CD4-positive, alpha-beta T cell treated with Interleukin-6 at 100 ng/mL for 8 hours (primary cell): ENCODE measurements at regions not wholly inside any gene's neighbourhood (a gene's known extent, or its start where the extent isn't known, plus 50 kb on each side); places are given as distances from the start of the nearest gene placed in this dataset.

Source experiments
- DNase-seq: peaks from one replicate; pipeline ENCODE4 v3.0.0-alpha.2; 2020; ENCODE audit warnings: mixed read lengths, low spot score

DNA sequence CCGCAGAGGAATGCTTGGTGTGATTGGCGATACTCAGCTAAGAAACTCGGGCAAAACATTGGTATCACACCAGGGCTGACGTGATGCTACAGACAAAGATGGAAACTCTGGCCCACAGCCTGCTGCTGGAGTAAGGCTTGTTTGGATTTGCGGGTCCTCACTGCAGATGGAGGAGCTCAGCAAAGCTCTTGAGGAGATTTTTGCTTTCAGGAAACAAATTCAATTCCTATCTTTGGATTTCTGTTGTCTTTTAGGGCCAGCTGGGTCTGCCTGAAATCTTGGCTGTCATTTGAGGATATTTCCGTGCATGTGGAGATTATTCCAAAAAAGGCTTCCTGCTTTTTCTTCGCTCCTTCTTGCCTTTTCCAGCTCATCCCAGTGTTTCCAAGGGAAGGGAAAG is 475.8 kb downstream of the TSN start:
- no peak for DNase-seq

GRCh38 chr2:122233372-122233771 is 477.9 kb downstream of the TSN start:
- DNase-seq = no peak

GRCh38 chr2:122236152-122236874 is 480.9 kb downstream of the TSN start:
- DNase-seq = no peak

GRCh38 chr2:122236925-122237324 is 481.5 kb downstream of the TSN start:
- DNase-seq = no peak

- no peak for DNase-seq
Observed at GRCh38 chr2:122237450-122237849, 482.0 kb downstream of the TSN start.

DNA sequence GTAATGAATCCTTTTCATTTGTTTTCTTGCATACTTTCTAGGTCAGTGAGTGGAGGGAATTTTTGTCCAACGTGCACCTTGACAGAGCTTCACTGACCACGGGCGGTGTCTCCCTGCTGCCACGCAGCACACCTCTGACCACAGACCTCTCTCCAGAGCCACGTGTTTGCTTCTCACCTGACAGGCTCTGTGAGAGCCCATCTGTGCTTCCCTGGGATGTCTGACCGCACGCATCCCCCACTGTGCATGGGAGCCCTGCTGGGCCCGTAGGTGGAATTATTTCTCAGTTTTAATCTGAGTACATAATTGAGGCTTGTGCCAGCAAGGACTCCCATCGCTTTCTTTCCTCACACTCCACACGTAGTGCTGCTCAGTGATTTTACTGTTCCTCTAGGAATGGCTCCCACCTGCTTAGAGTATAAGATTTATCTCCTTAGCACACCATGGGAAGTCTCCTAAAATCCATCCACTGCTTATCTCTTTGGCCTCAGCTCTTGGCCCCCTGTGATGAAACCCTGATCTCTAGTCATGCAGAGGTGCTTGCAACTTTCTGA is 482.6 kb downstream of the TSN start:
- DNase-seq = no peak

- DNase-seq = no peak
Observed at GRCh38 chr2:122239440-122239839, 484.0 kb downstream of the TSN start.

GRCh38 chr2:122244598-122245229 is 489.3 kb downstream of the TSN start:
- no peak for DNase-seq

GRCh38 chr2:122249673-122250072 is 494.2 kb downstream of the TSN start:
- no peak for DNase-seq

GRCh38 chr2:122251158-122251557 is 495.7 kb downstream of the TSN start:
- no peak for DNase-seq

- no peak for DNase-seq
Observed at GRCh38 chr2:122251566-122251965, 496.1 kb downstream of the TSN start.

GRCh38 chr2:122255924-122256323 is 500.5 kb downstream of the TSN start:
- no peak for DNase-seq

DNA sequence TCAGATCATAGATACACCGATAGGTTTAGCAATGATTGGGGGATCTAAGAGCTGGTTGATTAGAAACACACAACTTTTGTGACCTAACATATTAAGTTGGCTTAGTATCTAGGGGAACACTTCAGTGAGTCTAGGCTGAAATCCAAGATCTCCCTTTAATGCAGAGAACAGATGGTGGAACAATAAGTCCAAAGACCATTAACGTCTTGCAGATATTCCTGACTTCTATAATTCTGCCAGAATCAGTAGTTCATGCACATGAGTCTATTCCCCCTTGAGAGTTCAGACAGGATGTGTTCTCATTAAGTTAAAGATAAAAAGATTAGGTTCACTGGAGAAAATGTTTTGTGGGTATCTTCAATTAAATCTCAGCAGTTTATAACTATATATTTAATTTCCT is 506.5 kb downstream of the TSN start:
- DNase-seq = no peak

- no peak for DNase-seq
Observed at GRCh38 chr2:122263746-122264145, 508.3 kb downstream of the TSN start.

GRCh38 chr2:122266636-122267035 is 511.2 kb downstream of the TSN start:
- DNase-seq = no peak

GRCh38 chr2:122267947-122268346 is 512.5 kb downstream of the TSN start:
- DNase-seq = no peak

DNA sequence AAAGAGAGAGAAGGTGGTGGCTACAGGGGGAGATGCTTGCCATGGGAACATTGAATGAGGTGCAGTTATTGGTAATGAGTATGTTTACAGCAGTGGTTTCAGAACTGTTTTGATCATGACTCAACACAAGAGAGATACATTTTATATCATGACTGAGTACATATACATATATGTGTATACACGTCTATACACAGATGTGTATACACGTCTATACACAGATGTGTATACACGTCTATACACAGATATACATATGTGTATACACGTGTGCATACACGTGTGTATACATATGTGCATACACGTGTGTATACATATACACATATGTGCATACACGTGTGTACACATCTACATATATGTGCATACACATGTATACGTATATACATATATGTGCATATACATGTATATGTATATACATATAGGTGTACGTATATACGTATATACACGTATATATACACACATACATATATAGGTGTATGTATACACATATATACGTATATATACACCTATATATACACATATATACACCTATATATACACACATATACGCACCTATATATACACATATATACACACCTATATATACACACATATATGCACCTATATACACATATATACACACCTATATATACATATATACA is 518.5 kb downstream of the TSN start:
- DNase-seq = no peak

DNA sequence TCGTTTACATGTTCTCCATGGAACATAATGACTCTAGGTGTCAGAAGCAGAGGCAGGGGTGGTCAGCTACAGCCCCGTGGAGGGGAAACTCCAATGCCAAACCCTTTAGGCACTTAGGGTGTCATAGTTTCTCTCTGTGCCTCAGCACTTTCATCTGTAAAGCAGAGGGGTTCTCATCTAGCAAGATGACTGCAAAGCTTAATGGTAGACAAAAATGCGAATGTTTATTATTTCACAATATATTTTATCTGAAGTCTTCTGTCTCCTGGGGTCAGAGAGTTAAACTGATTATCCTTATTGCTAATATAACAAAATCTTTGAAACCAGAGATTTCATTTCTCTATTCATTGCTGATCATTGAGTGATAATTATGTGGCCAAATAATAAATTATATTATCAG is 522.5 kb downstream of the TSN start:
- DNase-seq = no peak

- DNase-seq = no peak
Observed at GRCh38 chr2:122300758-122301157, 545.3 kb downstream of the TSN start.

- no peak for DNase-seq
Observed at GRCh38 chr2:122307763-122308162, 552.3 kb downstream of the TSN start.

- DNase-seq = no peak
Observed at GRCh38 chr2:122315306-122315705, 559.9 kb downstream of the TSN start.

DNA sequence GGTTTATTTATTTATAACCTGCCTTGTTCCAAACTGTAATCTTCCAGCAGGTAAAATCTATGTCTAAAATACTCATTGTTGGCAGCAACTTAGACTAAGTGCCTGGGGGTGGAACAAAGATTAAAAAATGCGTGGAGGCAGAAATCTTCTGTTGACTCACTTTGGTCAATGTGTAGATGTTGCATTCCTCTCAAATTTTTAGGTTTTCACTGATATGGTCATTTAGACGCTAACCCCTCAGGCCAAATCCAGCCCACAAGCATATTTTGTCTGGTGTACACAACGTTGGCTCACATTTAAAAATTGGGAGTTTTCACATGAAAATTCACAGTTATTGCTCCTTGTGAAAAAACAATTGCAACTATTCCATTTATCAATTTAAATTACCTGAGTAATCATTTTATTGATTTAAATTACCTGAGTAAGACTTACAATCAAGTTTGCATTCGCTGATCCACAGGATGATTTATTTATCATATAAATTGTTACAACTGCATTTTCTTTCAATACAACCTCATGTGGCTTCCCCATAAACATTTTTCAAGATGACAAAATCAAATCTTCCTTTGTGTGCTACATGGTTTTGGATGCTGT is 564.2 kb downstream of the TSN start:
- DNase-seq = no peak

DNA sequence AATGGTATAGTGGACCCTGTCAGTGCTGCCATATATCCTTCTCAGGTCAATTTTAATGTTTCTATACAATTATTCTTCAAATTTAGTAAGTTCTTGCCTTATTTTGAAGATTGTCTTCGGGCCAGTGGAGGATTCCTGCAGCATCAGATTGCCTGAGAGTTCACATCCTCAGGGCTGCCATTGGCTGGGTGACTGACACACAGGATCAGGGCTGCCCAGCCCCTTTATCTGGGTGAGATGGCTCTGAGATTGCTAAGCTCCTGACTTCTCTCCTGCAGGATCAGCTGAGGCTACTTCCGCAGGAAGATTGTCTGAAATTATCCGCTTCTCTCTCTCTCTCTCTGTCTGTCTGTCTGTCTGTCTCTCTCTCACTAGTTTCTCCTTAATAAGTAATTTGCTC is 567.4 kb downstream of the TSN start:
- DNase-seq = no peak
